Sigmoid colon (tissue), 4 donors: ENCODE measurements at regions not wholly inside any gene's neighbourhood (a gene's known extent, or its start where the extent isn't known, plus 50 kb on each side); places are given as distances from the start of the nearest gene placed in this dataset.

Experiments used
- CTCF ChIP-seq, 4 experiments: fragments of 450-650 bp in 3 of 4; fragments of 200-600 bp in 1 of 4; IDR thresholded peaks; one replicate each; pipeline ENCODE4 v1.5.1; 2016 to 2019; ENCODE audit warnings: antibody characterized with exemption in 4 of 4, mild to moderate bottlenecking in 3 of 4, moderate library complexity in 2 of 4
- EP300 ChIP-seq, 4 donors: sonication (generic); formaldehyde crosslinking; IDR thresholded peaks; one replicate each; pipeline ENCODE4 v1.6.1; 2017; ENCODE audit warnings: antibody characterized with exemption in 4 of 4

DNA sequence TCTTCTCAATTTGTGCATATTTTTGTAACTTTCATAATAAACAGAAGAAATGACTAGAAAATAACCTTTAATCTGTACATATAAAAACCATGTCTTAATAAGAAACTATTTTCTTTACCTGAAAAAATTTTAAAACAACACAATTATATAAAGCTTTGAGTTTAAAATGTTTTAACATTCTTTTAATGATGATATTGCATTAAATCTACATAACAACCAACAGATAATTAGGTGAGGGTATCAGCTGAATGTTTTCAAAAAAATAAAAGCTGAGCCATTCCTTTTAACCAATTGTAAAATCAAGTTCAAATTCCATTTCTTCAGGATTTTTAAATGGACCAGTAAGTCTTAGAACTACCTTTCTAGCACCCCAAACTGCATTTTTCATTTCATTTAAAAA, 1185.0 kb upstream of the CITED2 start:
- TF ChIP-seq EP300 (IDR thresholded peaks at IDR 0.05) (no peak), CTCF (IDR thresholded peaks at IDR 0.05) (no peak)
